B cell (primary cell): ENCODE measurements at regions not wholly inside any gene's neighbourhood (a gene's known extent, or its start where the extent isn't known, plus 50 kb on each side); places are given as distances from the start of the nearest gene placed in this dataset.

Experiments used
- ATAC-seq: fragments of 200-7000 bp; cut with Tn5 transposase; one replicate; pipeline ENCODE4 v1.10.0; 2021; ENCODE audit warnings: low read depth, mild to moderate bottlenecking, moderate number of reproducible peaks, moderate library complexity
- CTCF ChIA-PET: fragments of 350-600 bp; sonication (Branson Sonifier 250); formaldehyde crosslinking; loops from one replicate; lab custom pipeline; 2021; ENCODE audit warnings: antibody characterized with exemption, inconsistent platforms; lab: Charles Lee
- POLR2A ChIA-PET: fragments of 350-600 bp; sonication (Branson Sonifier 250); formaldehyde crosslinking; loops from one replicate; lab custom pipeline; 2021; ENCODE audit warnings: antibody characterized with exemption; lab: Charles Lee
- DNase-seq: peaks from one replicate; pipeline ENCODE4 v3.0.0; 2013
- H2AFZ ChIP-seq: 2 replicates; pipeline ENCODE4 v1.6.1; 2012; ENCODE audit warnings: mild to moderate bottlenecking, low read depth, low read length; ENCODE audit not compliant: insufficient read depth, poor library complexity, severe bottlenecking
- H3K27ac ChIP-seq, 2 donors: 1 replicate in 1 of 2; 2 replicates in 1 of 2; pipeline ENCODE4 v1.5.1; 2012 to 2013; ENCODE audit warnings: low read length in 2 of 2, mild to moderate bottlenecking in 2 of 2, moderate library complexity in 1 of 2
- H3K27me3 ChIP-seq, 4 experiments: fragments of 200-600 bp in 1 of 4; sonication (generic) in 1 of 4; replicated peaks in 1 of 4; 1 replicate in 2 of 4; 2 replicates in 2 of 4; pipeline versions ENCODE4 v1.6.1 to v1.7.0; 2013 to 2016; ENCODE audit warnings: low read length in 3 of 4, mild to moderate bottlenecking in 2 of 4, mixed read lengths in 1 of 4, moderate library complexity in 1 of 4; ENCODE audit not compliant: insufficient read depth in 4 of 4, control insufficient read depth in 3 of 4; ENCODE audit errors: control extremely low read depth in 1 of 4
- H3K36me3 ChIP-seq, 2 experiments: replicated peaks in 1 of 2; 1 replicate in 1 of 2; 2 replicates in 1 of 2; pipeline versions ENCODE4 v1.6.1 to v1.7.1; 2013; ENCODE audit warnings: low read length in 1 of 2; ENCODE audit not compliant: insufficient read depth in 2 of 2, control insufficient read depth in 1 of 2; ENCODE audit errors: control extremely low read depth in 1 of 2, extremely low read depth in 1 of 2
- H3K4me1 ChIP-seq, 2 donors: fragments of 200-600 bp in 1 of 2; sonication (generic) in 1 of 2; 1 replicate in 1 of 2; 2 replicates in 1 of 2; pipeline versions ENCODE4 v1.5.1 to v1.6.1; 2013 to 2017; ENCODE audit warnings: low read length in 2 of 2; ENCODE audit not compliant: control insufficient read depth in 2 of 2, insufficient read depth in 2 of 2
- H3K4me2 ChIP-seq: replicated peaks from 2 replicates; pipeline ENCODE3; 2012; ENCODE audit warnings: mild to moderate bottlenecking, low read depth, low read length; ENCODE audit not compliant: poor library complexity, severe bottlenecking
- H3K4me3 ChIP-seq, 5 experiments: fragments of 200-600 bp in 1 of 5; sonication (generic) in 1 of 5; 1 replicate in 3 of 5; 2 replicates in 2 of 5; pipeline versions ENCODE4 v1.5.1 to v1.7.0; 2011 to 2016; ENCODE audit warnings: low read length in 4 of 5, mild to moderate bottlenecking in 4 of 5, low read depth in 2 of 5, control low read depth in 1 of 5, moderate library complexity in 1 of 5; ENCODE audit not compliant: insufficient read depth in 1 of 5; ENCODE audit errors: control extremely low read depth in 1 of 5, extremely low read depth in 1 of 5
- H3K79me2 ChIP-seq: fragments of 200-600 bp; sonication (generic); one replicate; pipeline ENCODE4 v1.6.0; 2016; ENCODE audit warnings: low read length; ENCODE audit not compliant: control insufficient read depth, insufficient read depth
- H3K9ac ChIP-seq: fragments of 200-600 bp; sonication (generic); 2 replicates; pipeline ENCODE4 v1.6.1; 2017; ENCODE audit warnings: mild to moderate bottlenecking, low read length, moderate library complexity
- H3K9me3 ChIP-seq, 3 donors: one replicate each; pipeline versions ENCODE4 v1.6.1 to v1.7.1; 2013; ENCODE audit warnings: low read length in 2 of 3; ENCODE audit not compliant: control insufficient read depth in 2 of 3, insufficient read depth in 1 of 3; ENCODE audit errors: control extremely low read depth in 1 of 3
- H4K20me1 ChIP-seq: 2 replicates; pipeline ENCODE4 v1.6.0; 2012; ENCODE audit warnings: mild to moderate bottlenecking, low read length; ENCODE audit not compliant: insufficient read depth, control insufficient read depth, poor library complexity, severe bottlenecking
- H3K27ac Mint-ChIP-seq: one replicate; pipeline ENCODE4 v1.8.0; 2021; ENCODE audit warnings: mixed read lengths
- H3K27me3 Mint-ChIP-seq: one replicate; pipeline ENCODE4 v1.8.0; 2021; ENCODE audit warnings: mixed read lengths
- H3K4me1 Mint-ChIP-seq: one replicate; pipeline ENCODE4 v1.8.0; 2021; ENCODE audit warnings: mixed read lengths
- H3K4me3 Mint-ChIP-seq: one replicate; pipeline ENCODE4 v1.8.0; 2021; ENCODE audit warnings: mixed read lengths
- H3K9me3 Mint-ChIP-seq: one replicate; pipeline ENCODE4 v1.8.0; 2022; ENCODE audit warnings: mixed read lengths; ENCODE audit not compliant: insufficient read depth
- CTCF ChIP-seq: fragments of 200-600 bp; IDR thresholded peaks from one replicate; pipeline ENCODE4 v1.8.0; 2022; ENCODE audit warnings: antibody characterized with exemption, mild to moderate bottlenecking
- EZH2 ChIP-seq: IDR thresholded peaks from 2 replicates; pipeline ENCODE4 v1.6.1; 2012; ENCODE audit warnings: borderline replicate concordance, low read depth, mild to moderate bottlenecking, moderate library complexity, low read length; ENCODE audit not compliant: insufficient read depth, poor library complexity, severe bottlenecking
- WGBS: methylation state at CpG from one replicate; pipeline ENCODE4 v1.1.5; 2013; ENCODE audit warnings: missing lambda C conversion rate; ENCODE audit not compliant: insufficient coverage; 5-methylcytosine and 5-hydroxymethylcytosine counted together
- intact Hi-C: fragments of 100-400 bp; cut with micrococcal nuclease; formaldehyde crosslinking; loops from one replicate; pipeline ENCODE4 v1.10.0; 2022

GRCh38 chr2:183773775-183774174, 649.5 kb downstream of the NUP35 start:
- Mint-ChIP-seq H3K27me3 (no peaks in the 10 kb centered on the region), H3K4me1 (no peaks in the 10 kb centered on the region), H3K27ac (no peak overlapping the region), H3K4me3 (no peak overlapping the region), H3K9me3 (no peaks in the 10 kb centered on the region)
- intact Hi-C loops: no loop called here
- Histone ChIP-seq H3K27me3 (no peaks in the 10 kb centered on the region), H3K4me3 (no peak overlapping the region), H3K4me2 (no peak overlapping the region), H3K36me3 (no peaks in the 10 kb centered on the region), H4K20me1 (no peaks in the 10 kb centered on the region), H3K79me2 (no peaks in the 10 kb centered on the region), H3K9ac (no peak overlapping the region), H3K4me1 (no peaks in the 10 kb centered on the region), H2AFZ (no peak overlapping the region), H3K9me3 (peaks cover 0 to 1% (median 0%) of the 10 kb centered on the region in 3 donors), H3K27ac (no peak overlapping the region)
- ATAC-seq: no peak
- DNase-seq: no peak
- CTCF ChIA-PET: no interaction called here
- TF ChIP-seq EZH2 (no peak), CTCF (no peak)
- WGBS: no CpG with 5 or more reads among the region's 3 CpGs
- POLR2A ChIA-PET: no interaction called here

GRCh38 chr2:183780072-183780471, 655.8 kb downstream of the NUP35 start:
- no peak overlapping the region for H3K27ac ChIP-seq
- no peak overlapping the region for H3K4me3 Mint-ChIP-seq
- H4K20me1 ChIP-seq: no peaks in the 10 kb centered on the region
- H3K27ac Mint-ChIP-seq: no peak overlapping the region
- no peak overlapping the region for H3K4me3 ChIP-seq
- H3K79me2 ChIP-seq: no peaks in the 10 kb centered on the region
- H3K36me3 ChIP-seq: no peaks in the 10 kb centered on the region
- no peaks in the 10 kb centered on the region for H3K4me1 Mint-ChIP-seq
- DNase-seq (no peak), ATAC-seq (no peak)
- POLR2A ChIA-PET: no interaction called here
- no peaks in the 10 kb centered on the region for H3K4me1 ChIP-seq
- no peaks in the 10 kb centered on the region for H3K27me3 Mint-ChIP-seq
- H3K27me3 ChIP-seq: no peaks in the 10 kb centered on the region
- intact Hi-C loops: no loop called here
- WGBS: no CpG with 5 or more reads among the region's 2 CpGs
- CTCF ChIA-PET: no interaction called here
- no peak overlapping the region for H3K4me2 ChIP-seq
- TF ChIP-seq EZH2: no peak
- no peak for TF ChIP-seq CTCF
- H2AFZ ChIP-seq: no peak overlapping the region
- peaks cover 0 to 6% (median 0%) of the 10 kb centered on the region in 3 donors for H3K9me3 ChIP-seq
- no peak overlapping the region for H3K9ac ChIP-seq
- H3K9me3 Mint-ChIP-seq: no peaks in the 10 kb centered on the region
